ENCODE measurements at regions not wholly inside any gene's neighbourhood (a gene's known extent, or its start where the extent isn't known, plus 50 kb on each side); places are given as distances from the start of the nearest gene placed in this dataset.

- no peak overlapping the region for H3K4me3 ChIP-seq (replicated peaks; ENCODE audit: insufficient read depth, low read length)
- no peak for DNase-seq (ENCODE audit: low read depth in 1 of 2, low spot score in 1 of 2)
- no peak overlapping the region for H3K27ac ChIP-seq (replicated peaks)
- no peaks in the 10 kb centered on the region for H3K27me3 ChIP-seq (ENCODE audit: insufficient read depth, poor library complexity, severe bottlenecking)
- TF ChIP-seq, protein P1, sequence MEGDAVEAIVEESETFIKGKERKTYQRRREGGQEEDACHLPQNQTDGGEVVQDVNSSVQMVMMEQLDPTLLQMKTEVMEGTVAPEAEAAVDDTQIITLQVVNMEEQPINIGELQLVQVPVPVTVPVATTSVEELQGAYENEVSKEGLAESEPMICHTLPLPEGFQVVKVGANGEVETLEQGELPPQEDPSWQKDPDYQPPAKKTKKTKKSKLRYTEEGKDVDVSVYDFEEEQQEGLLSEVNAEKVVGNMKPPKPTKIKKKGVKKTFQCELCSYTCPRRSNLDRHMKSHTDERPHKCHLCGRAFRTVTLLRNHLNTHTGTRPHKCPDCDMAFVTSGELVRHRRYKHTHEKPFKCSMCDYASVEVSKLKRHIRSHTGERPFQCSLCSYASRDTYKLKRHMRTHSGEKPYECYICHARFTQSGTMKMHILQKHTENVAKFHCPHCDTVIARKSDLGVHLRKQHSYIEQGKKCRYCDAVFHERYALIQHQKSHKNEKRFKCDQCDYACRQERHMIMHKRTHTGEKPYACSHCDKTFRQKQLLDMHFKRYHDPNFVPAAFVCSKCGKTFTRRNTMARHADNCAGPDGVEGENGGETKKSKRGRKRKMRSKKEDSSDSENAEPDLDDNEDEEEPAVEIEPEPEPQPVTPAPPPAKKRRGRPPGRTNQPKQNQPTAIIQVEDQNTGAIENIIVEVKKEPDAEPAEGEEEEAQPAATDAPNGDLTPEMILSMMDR (IDR thresholded peaks at IDR 0.05; ENCODE audit: insufficient read depth, low read length), result no peak
Measured at GRCh38 chr14:84074626-84075025, 1455.3 kb upstream of the FLRT2 start.

DNA sequence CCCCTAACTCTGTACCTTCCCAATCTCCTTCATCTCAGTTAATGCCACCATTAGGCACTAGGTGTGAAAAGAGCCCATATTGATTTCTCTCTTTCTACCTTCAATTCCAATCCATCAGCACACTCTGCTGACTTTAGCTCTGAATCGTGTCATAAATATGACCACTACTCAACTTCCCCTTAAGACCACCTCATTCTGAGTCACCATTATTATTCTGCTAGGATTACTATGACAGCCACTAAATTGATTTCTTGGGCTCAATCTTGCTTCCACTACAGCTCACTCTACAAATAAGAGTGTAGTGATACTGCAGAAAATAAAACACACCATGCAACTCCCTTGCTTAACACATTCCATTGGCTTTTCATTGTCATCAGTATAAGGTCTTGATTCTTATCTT is 1449.0 kb upstream of the FLRT2 start:
- H3K4me3 ChIP-seq (replicated peaks; ENCODE audit: insufficient read depth, low read length), result no peak overlapping the region
- no peak for TF ChIP-seq GABPA (IDR thresholded peaks at IDR 0.05; ENCODE audit: low read depth)
- no peak for TF ChIP-seq POLR2AphosphoS5 (IDR thresholded peaks at IDR 0.05; ENCODE audit: low read depth)
- TF ChIP-seq, protein P2, sequence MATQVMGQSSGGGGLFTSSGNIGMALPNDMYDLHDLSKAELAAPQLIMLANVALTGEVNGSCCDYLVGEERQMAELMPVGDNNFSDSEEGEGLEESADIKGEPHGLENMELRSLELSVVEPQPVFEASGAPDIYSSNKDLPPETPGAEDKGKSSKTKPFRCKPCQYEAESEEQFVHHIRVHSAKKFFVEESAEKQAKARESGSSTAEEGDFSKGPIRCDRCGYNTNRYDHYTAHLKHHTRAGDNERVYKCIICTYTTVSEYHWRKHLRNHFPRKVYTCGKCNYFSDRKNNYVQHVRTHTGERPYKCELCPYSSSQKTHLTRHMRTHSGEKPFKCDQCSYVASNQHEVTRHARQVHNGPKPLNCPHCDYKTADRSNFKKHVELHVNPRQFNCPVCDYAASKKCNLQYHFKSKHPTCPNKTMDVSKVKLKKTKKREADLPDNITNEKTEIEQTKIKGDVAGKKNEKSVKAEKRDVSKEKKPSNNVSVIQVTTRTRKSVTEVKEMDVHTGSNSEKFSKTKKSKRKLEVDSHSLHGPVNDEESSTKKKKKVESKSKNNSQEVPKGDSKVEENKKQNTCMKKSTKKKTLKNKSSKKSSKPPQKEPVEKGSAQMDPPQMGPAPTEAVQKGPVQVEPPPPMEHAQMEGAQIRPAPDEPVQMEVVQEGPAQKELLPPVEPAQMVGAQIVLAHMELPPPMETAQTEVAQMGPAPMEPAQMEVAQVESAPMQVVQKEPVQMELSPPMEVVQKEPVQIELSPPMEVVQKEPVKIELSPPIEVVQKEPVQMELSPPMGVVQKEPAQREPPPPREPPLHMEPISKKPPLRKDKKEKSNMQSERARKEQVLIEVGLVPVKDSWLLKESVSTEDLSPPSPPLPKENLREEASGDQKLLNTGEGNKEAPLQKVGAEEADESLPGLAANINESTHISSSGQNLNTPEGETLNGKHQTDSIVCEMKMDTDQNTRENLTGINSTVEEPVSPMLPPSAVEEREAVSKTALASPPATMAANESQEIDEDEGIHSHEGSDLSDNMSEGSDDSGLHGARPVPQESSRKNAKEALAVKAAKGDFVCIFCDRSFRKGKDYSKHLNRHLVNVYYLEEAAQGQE (IDR thresholded peaks at IDR 0.05; ENCODE audit: insufficient replicate concordance, low read depth), result no peak
- TF ChIP-seq SPI1 (IDR thresholded peaks at IDR 0.05; ENCODE audit: borderline replicate concordance, low read depth), result no peak
- TF ChIP-seq, protein P1 (IDR thresholded peaks at IDR 0.05; ENCODE audit: insufficient read depth, low read length), result no peak
- no peaks in the 10 kb centered on the region for H3K27me3 ChIP-seq (ENCODE audit: insufficient read depth, poor library complexity, severe bottlenecking)
- no peak for DNase-seq (ENCODE audit: low read depth in 1 of 2, low spot score in 1 of 2)
- no peak overlapping the region for H3K27ac ChIP-seq (replicated peaks)

- DNase-seq (ENCODE audit: low read depth in 1 of 2, low spot score in 1 of 2), result no peak
- Histone ChIP-seq H3K4me3 (replicated peaks; ENCODE audit: insufficient read depth, low read length) (no peak overlapping the region), H3K27ac (replicated peaks) (no peak overlapping the region), H3K27me3 (ENCODE audit: insufficient read depth, poor library complexity, severe bottlenecking) (no peaks in the 10 kb centered on the region)
- TF ChIP-seq, protein P1 (IDR thresholded peaks at IDR 0.05; ENCODE audit: insufficient read depth, low read length), result no peak
- TF ChIP-seq, protein P2 (IDR thresholded peaks at IDR 0.05; ENCODE audit: insufficient replicate concordance, low read depth), result no peak
- TF ChIP-seq SPI1 (IDR thresholded peaks at IDR 0.05; ENCODE audit: borderline replicate concordance, low read depth) (no peak), POLR2AphosphoS5 (IDR thresholded peaks at IDR 0.05; ENCODE audit: low read depth) (no peak), GABPA (IDR thresholded peaks at IDR 0.05; ENCODE audit: low read depth) (no peak)
Measured at GRCh38 chr14:84084056-84084630, 1445.8 kb upstream of the FLRT2 start.

GRCh38 chr14:84085493-84085892 is 1444.5 kb upstream of the FLRT2 start:
- TF ChIP-seq GABPA (IDR thresholded peaks at IDR 0.05; ENCODE audit: low read depth) (no peak), POLR2AphosphoS5 (IDR thresholded peaks at IDR 0.05; ENCODE audit: low read depth) (no peak), SPI1 (IDR thresholded peaks at IDR 0.05; ENCODE audit: borderline replicate concordance, low read depth) (no peak)
- TF ChIP-seq, protein P1 (IDR thresholded peaks at IDR 0.05; ENCODE audit: insufficient read depth, low read length), result no peak
- TF ChIP-seq, protein P2 (IDR thresholded peaks at IDR 0.05; ENCODE audit: insufficient replicate concordance, low read depth), result no peak
- Histone ChIP-seq H3K27me3 (ENCODE audit: insufficient read depth, poor library complexity, severe bottlenecking) (no peaks in the 10 kb centered on the region), H3K27ac (replicated peaks) (no peak overlapping the region), H3K4me3 (replicated peaks; ENCODE audit: insufficient read depth, low read length) (no peak overlapping the region)
- no peak for DNase-seq (ENCODE audit: low read depth in 1 of 2, low spot score in 1 of 2)
